ENCODE measurements at regions not wholly inside any gene's neighbourhood (a gene's known extent, or its start where the extent isn't known, plus 50 kb on each side); places are given as distances from the start of the nearest gene placed in this dataset.

- TF ChIP-seq CTCF (IDR thresholded peaks at IDR 0.05) (no peak), POLR2A (IDR thresholded peaks at IDR 0.05) (no peak), POLR2AphosphoS5 (IDR thresholded peaks at IDR 0.05) (no peak), EP300 (IDR thresholded peaks at IDR 0.05) (no peak)
Measured at GRCh38 chr4:176925962-176926361, 133.2 kb upstream of the VEGFC start.

Data from suprapubic skin (tissue), 4 donors.